GM19467 (cell line): ENCODE measurements at regions not wholly inside any gene's neighbourhood (a gene's known extent, or its start where the extent isn't known, plus 50 kb on each side); places are given as distances from the start of the nearest gene placed in this dataset.
"Not testable (repeated sequence)": the region's sequence is repeated elsewhere in the genome, so short reads cannot be mapped to it uniquely, and the experiment has no call there.

Experiments
- ATAC-seq: cut with Tn5 transposase; IDR thresholded peaks from one replicate; pipeline ENCODE4 v1.9.1; 2021; ENCODE audit warnings: mild to moderate bottlenecking, moderate library complexity; ENCODE audit not compliant: unreplicated experiment

- ATAC-seq: no peak
These were observed 381.6 kb downstream of the SRGAP2C start for GRCh38 chr1:121566346-121566745.

- ATAC-seq: no peak
These were observed 384.7 kb downstream of the SRGAP2C start for GRCh38 chr1:121569428-121569827.

- ATAC-seq: not testable (repeated sequence)
These were observed 389.2 kb downstream of the SRGAP2C start for GRCh38 chr1:121573881-121574504.

- ATAC-seq: not testable (repeated sequence)
These were observed 389.7 kb downstream of the SRGAP2C start for GRCh38 chr1:121574505-121574899.

GRCh38 chr1:121582898-121583297, 398.1 kb downstream of the SRGAP2C start:
- not testable (repeated sequence) for ATAC-seq

- ATAC-seq: no peak
These were observed 401.8 kb downstream of the SRGAP2C start for GRCh38 chr1:121586369-121587229.

GRCh38 chr1:121587230-121587569, 402.4 kb downstream of the SRGAP2C start:
- no peak for ATAC-seq

GRCh38 chr1:121587777-121588176, 403.0 kb downstream of the SRGAP2C start:
- no peak for ATAC-seq

GRCh38 chr1:121594096-121594495, 409.3 kb downstream of the SRGAP2C start:
- no peak for ATAC-seq

GRCh38 chr1:121595089-121595488, 410.3 kb downstream of the SRGAP2C start:
- ATAC-seq: no peak

GRCh38 chr1:121604843-121605444, 420.2 kb downstream of the SRGAP2C start:
- not testable (repeated sequence) for ATAC-seq

GRCh38 chr1:121607499-121607898, 422.7 kb downstream of the SRGAP2C start:
- ATAC-seq: not testable (repeated sequence)
